Activated CD4-positive, alpha-beta T cell treated with anti-CD3 and anti-CD28 coated beads for 36 hours (primary cell): ENCODE measurements at regions not wholly inside any gene's neighbourhood (a gene's known extent, or its start where the extent isn't known, plus 50 kb on each side); places are given as distances from the start of the nearest gene placed in this dataset.

Experiments used
- ATAC-seq: fragments of 200-7000 bp; cut with Tn5 transposase; one replicate; pipeline ENCODE4 v1.10.0; 2021; ENCODE audit warnings: mild to moderate bottlenecking, moderate library complexity
- CTCF ChIA-PET: fragments of 350-600 bp; sonication (Branson Sonifier 250); formaldehyde crosslinking; loops from one replicate; lab custom pipeline; 2021; ENCODE audit warnings: antibody characterized with exemption; lab: Charles Lee
- POLR2A ChIA-PET: fragments of 350-600 bp; sonication (Branson Sonifier 250); formaldehyde crosslinking; loops from one replicate; lab custom pipeline; 2021; ENCODE audit warnings: antibody characterized with exemption, inconsistent platforms; lab: Charles Lee
- DNase-seq: peaks from one replicate; pipeline ENCODE4 v3.0.0-alpha.2; 2020
- H3K27ac Mint-ChIP-seq: one replicate; pipeline ENCODE4 v1.8.0; 2021; ENCODE audit warnings: mixed read lengths
- H3K27me3 Mint-ChIP-seq: one replicate; pipeline ENCODE4 v1.8.0; 2021; ENCODE audit warnings: mixed read lengths
- H3K36me3 Mint-ChIP-seq: one replicate; pipeline ENCODE4 v1.8.0; 2021; ENCODE audit warnings: low read depth, mixed read lengths
- H3K4me1 Mint-ChIP-seq: one replicate; pipeline ENCODE4 v1.8.0; 2021; ENCODE audit warnings: mixed read lengths
- H3K4me3 Mint-ChIP-seq: one replicate; pipeline ENCODE4 v1.8.0; 2021; ENCODE audit warnings: mild to moderate bottlenecking, moderate library complexity, mixed read lengths
- H3K9me3 Mint-ChIP-seq: one replicate; pipeline ENCODE4 v1.8.0; 2021; ENCODE audit warnings: low read depth, mixed read lengths
- intact Hi-C, 2 experiments: fragments of 100-400 bp; cut with DNase I in 1 of 2; cut with micrococcal nuclease in 1 of 2; formaldehyde crosslinking; loops; one replicate each; pipeline versions ENCODE4 v1.14.2 to v1.15.1; 2022 to 2024; cut with DNase I, micrococcal nuclease

DNA sequence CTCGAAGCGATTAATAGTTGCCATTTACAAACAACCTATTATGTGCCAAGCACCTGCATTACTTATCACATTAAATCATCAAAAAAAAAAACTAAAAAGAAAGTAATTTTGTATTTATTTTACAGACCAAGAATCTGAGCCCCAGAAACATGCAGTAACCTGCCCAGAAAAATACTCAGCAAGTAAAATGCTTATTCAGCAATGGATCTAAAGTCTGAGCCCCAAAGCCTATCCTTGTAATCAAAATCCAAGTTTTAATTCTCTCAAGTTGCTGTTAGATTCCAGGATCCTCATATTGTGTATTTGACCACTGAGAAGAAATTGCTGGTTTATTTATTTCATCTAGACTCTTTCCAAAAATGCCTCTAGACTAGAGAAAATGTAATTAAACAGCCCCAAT lies 783.3 kb upstream of the API5 start:
- Mint-ChIP-seq H3K4me3 (no peak overlapping the region), H3K9me3 (no peaks in the 10 kb centered on the region), H3K36me3 (no peaks in the 10 kb centered on the region), H3K4me1 (no peaks in the 10 kb centered on the region), H3K27me3 (no peaks in the 10 kb centered on the region), H3K27ac (no peak overlapping the region)
- ChIA-PET CTCF (no interaction called here), POLR2A (no interaction called here)
- intact Hi-C loops: no loop called here
- no peak for DNase-seq
- ATAC-seq: no peak

DNA sequence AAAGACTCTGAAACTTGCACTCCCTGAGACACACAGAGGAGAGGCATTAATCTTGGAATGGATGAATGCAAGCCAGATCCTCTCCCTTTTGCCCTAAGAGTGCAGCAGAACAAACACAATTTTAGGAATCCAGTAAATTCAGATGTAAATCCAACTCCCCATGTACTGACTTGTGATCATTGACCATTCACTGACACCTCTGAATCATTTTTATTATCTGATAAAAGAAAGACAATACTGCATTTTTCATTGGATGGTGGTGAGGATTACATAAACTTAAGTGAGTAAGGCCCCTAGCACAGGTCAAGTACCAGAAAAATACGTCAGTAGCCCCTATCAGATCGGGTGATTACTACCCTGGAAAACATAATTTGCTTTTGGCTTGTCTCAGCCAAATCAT lies 782.9 kb upstream of the API5 start:
- ATAC-seq: no peak
- ChIA-PET CTCF (no interaction called here), POLR2A (no interaction called here)
- H3K9me3 Mint-ChIP-seq: no peaks in the 10 kb centered on the region
- H3K36me3 Mint-ChIP-seq: no peaks in the 10 kb centered on the region
- intact Hi-C loops: no loop called here
- H3K27ac Mint-ChIP-seq: no peak overlapping the region
- H3K4me3 Mint-ChIP-seq: no peak overlapping the region
- H3K4me1 Mint-ChIP-seq: no peaks in the 10 kb centered on the region
- DNase-seq: no peak
- H3K27me3 Mint-ChIP-seq: no peaks in the 10 kb centered on the region

DNA sequence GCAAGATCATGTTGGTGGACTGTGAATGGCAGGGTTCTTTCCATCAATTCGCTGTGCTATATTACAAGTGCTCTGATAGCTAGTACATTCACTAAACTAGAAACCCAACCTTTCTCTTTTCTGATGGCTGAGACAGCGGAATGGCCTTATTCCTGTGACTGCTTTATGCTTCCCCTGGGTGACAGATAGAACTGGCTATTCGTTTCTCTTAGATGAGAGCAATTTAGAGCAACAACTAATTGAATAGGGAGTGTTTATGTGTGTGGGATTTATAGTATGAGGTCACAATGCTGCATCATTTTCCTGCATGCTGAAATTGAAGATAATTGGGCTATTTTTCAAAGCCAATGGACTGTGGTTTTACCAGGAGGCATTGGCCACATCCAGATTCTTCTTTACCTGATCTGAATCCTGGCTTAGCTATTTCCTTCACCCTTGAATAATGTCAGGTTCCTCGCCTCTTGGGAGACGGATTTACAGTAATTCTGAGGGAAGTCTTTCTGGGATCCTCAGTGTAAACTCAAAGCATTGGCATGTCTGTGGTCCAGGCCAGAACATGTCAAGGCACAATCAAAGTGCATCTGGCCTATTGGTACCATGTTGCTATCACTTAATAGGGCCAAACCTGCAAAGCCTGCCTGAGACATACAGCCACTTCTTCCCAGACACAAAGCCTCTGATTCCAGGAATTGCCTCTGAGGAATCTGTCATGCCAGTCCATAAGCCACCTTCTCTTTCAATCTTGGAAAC lies 775.0 kb upstream of the API5 start:
- CTCF ChIA-PET: no interaction called here
- H3K9me3 Mint-ChIP-seq: peaks cover 5% of the 10 kb centered on the region
- intact Hi-C loops: no loop called here

DNA sequence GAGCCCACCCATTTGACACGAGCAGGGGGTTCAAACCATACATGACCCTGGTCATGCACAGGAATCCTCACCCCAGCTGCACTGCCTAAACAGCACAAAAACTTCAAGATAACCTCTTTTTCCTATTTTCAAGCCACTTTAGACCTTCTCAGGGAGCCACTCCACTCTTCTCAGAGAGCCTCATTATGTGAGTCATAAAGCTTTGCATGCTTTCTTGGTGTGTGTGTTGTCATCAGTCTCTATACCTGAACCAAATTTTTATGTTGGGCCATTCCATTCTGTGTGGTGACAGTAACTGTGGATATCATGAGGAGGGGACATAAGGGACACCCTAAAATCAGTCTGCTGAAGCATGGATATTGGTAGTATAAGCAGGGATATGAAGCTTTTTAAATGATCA lies 769.5 kb upstream of the API5 start:
- CTCF ChIA-PET: no interaction called here

More for the DNA sequence above, 775.0 kb upstream of the API5 start:
- H3K4me1 Mint-ChIP-seq: no peaks in the 10 kb centered on the region
- no peaks in the 10 kb centered on the region for H3K27me3 Mint-ChIP-seq
- ATAC-seq (no peak), DNase-seq (no peak)
- H3K27ac Mint-ChIP-seq: no peak overlapping the region
- H3K4me3 Mint-ChIP-seq: no peak overlapping the region
- no peaks in the 10 kb centered on the region for H3K36me3 Mint-ChIP-seq
- POLR2A ChIA-PET: no interaction called here

DNA sequence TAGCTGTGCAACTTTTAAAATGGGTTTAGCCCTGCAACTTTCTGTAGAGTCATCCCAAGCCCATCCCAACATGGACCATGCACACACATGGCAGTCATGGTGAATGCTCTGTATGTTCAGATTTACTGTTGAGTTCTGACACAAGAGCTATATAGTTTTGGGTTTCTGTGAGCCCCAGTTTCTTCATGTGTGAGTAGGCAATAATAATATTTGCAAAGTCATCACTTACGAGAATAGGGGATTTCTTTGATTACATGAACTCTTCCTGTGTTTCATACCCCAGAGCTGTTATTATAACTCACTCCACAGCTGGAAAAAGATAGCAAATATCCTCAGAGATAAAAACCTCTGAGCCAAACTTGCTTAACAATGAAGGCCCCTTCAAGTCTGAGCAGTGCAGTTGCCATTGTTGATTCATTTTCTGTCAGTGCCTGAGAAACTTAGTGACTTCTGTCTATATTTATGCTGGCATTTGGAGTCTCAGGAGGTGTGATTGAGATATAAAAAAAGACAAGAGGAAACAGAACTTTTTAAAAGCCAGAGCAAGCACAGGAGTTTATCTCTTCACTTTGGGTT lies 767.9 kb upstream of the API5 start:
- POLR2A ChIA-PET: no interaction called here
- intact Hi-C loops: no loop called here
- Mint-ChIP-seq H3K27ac (no peak overlapping the region), H3K4me3 (no peak overlapping the region), H3K4me1 (no peaks in the 10 kb centered on the region), H3K36me3 (no peaks in the 10 kb centered on the region), H3K9me3 (peaks cover 2% of the 10 kb centered on the region), H3K27me3 (no peaks in the 10 kb centered on the region)
- no peak for DNase-seq
- CTCF ChIA-PET: no interaction called here
- no peak for ATAC-seq

More for the DNA sequence above, 769.5 kb upstream of the API5 start:
- H3K9me3 Mint-ChIP-seq: peaks cover 2% of the 10 kb centered on the region
- no peaks in the 10 kb centered on the region for H3K27me3 Mint-ChIP-seq
- intact Hi-C loops: no loop called here
- H3K4me3 Mint-ChIP-seq: no peak overlapping the region
- H3K27ac Mint-ChIP-seq: no peak overlapping the region
- no peaks in the 10 kb centered on the region for H3K36me3 Mint-ChIP-seq
- no peaks in the 10 kb centered on the region for H3K4me1 Mint-ChIP-seq
- POLR2A ChIA-PET: no interaction called here
- DNase-seq (no peak), ATAC-seq (no peak)

DNA sequence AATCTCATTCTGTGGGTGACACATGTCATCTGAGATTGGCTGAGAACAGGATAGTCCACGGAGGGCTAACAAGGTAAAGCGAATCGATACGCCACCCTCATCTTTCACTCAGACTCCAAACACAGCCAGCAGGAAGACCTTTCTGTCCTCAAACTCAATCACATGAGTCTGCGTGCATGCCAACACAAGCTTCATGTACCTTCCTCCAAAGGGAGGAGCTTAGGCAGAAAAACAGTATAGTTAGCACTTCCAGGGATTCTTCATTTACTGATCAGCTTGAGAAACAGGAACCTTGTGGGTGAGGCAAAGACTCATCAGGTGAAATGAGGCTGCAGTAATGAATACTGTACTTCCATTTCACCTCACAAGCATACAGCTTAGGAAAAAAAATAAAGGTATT lies 767.1 kb upstream of the API5 start:
- H3K4me1 Mint-ChIP-seq: no peaks in the 10 kb centered on the region
- CTCF ChIA-PET: no interaction called here
- peaks cover 2% of the 10 kb centered on the region for H3K9me3 Mint-ChIP-seq
- H3K4me3 Mint-ChIP-seq: no peak overlapping the region
- POLR2A ChIA-PET: no interaction called here
- ATAC-seq (no peak), DNase-seq (no peak)
- intact Hi-C loops: no loop called here
- H3K27me3 Mint-ChIP-seq: no peaks in the 10 kb centered on the region
- H3K36me3 Mint-ChIP-seq: no peaks in the 10 kb centered on the region
- H3K27ac Mint-ChIP-seq: no peak overlapping the region

DNA sequence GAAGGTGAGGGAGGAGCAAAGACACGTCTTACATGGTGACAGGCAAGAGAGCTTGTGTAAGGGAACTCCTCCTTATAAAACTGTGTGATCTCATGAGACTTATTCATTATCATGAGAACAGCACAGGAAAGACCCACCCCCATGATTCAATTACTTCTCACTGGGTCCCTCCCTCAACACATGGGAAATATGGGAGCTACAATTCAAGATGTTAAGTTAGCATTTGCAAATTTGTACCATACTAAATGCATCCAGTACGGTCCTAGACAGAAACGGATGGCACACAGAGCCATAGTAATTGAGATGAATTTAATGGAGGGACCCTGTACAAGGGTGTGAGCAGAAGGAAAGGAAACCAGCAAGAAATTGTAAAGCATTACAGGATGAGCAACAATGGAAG lies 765.8 kb upstream of the API5 start:
- Mint-ChIP-seq H3K36me3 (no peaks in the 10 kb centered on the region), H3K4me1 (no peaks in the 10 kb centered on the region), H3K4me3 (no peak overlapping the region), H3K27ac (no peak overlapping the region), H3K9me3 (no peaks in the 10 kb centered on the region), H3K27me3 (no peaks in the 10 kb centered on the region)
- DNase-seq: no peak
- ChIA-PET POLR2A (no interaction called here), CTCF (no interaction called here)
- no peak for ATAC-seq
- intact Hi-C loops: no loop called here

DNA sequence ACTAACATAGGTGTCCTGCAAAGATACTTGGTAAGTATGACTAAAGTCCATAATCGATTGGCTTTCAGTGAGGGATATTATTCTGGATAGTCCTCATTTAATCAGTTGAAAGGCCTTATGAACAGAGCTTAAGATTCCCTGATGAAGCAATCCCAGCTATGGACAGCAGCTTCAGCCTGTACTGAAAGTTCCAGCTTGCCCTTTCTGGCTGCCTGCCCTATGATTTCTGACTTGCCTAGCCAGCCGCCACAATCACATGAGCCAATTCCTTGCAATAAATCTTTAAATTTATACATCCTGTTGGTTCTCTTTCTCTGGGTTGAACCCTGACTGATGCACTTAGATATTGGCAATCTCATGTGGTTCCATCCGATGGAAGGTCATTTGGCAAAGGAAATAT lies 759.0 kb upstream of the API5 start:
- H3K27ac Mint-ChIP-seq: no peak overlapping the region
- CTCF ChIA-PET: no interaction called here
- POLR2A ChIA-PET: no interaction called here
- no peaks in the 10 kb centered on the region for H3K36me3 Mint-ChIP-seq
- H3K4me1 Mint-ChIP-seq: no peaks in the 10 kb centered on the region
- intact Hi-C loops: no loop called here
- H3K9me3 Mint-ChIP-seq: no peaks in the 10 kb centered on the region
- no peaks in the 10 kb centered on the region for H3K27me3 Mint-ChIP-seq
- no peak for ATAC-seq
- H3K4me3 Mint-ChIP-seq: no peak overlapping the region
- DNase-seq: no peak

DNA sequence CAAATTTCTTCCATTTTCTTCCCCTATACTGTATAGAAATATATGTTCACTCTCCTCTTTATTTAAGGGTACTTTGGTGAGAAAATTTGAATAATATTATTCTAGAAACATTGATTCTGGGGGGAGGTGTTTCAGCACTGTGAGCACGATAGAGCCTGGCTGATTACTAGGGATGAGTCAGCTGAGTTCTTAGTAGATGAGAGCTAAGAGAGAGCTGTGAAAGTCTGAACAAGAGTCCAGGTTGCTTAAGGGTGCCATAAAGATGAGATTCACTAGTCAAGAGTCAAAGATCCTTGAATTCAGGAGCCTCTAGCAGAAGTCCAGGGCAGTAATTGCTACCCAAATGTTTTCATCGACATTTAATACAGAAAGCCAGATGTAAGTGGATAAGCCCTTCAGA lies 756.6 kb upstream of the API5 start:
- ATAC-seq (no peak), DNase-seq (no peak)
- H3K27ac Mint-ChIP-seq: no peak overlapping the region
- intact Hi-C loops: no loop called here
- H3K9me3 Mint-ChIP-seq: peaks cover 3% of the 10 kb centered on the region
- ChIA-PET CTCF (no interaction called here), POLR2A (no interaction called here)
- H3K27me3 Mint-ChIP-seq: no peaks in the 10 kb centered on the region
- H3K4me3 Mint-ChIP-seq: no peak overlapping the region
- no peaks in the 10 kb centered on the region for H3K4me1 Mint-ChIP-seq
- no peaks in the 10 kb centered on the region for H3K36me3 Mint-ChIP-seq

DNA sequence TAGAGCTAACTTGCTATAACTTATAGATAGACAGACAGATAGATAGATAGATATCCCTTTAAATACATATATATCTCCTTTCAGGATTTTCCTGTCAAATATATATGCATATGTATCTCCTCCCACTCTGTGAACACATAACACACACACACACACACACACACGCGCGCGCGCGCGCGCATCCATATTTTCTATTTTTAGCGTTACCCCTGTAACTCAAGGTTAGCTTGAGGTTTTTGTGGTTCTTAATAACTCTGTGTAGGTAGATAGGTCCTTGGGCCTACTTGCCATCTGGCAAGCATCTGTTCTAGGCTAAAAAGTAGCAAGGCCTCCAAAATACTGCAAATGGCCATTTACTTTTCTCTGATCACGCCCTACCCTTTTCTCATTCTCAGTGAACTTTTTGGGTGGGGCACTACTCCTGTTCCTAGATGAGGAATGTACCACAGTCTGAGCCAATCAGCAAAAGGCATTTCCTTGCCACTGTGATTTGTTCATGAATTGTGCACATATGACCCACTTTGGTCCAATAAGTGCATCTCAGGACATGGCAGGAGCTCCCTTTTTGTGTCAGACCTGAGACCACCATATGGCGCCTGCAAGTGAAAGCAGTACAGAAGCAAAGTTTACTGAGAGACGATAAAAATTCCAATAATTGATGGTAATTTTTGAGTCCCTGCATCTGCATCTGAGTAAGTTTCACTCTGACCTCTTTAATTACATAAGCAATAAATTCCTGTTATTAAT lies 740.5 kb upstream of the API5 start:
- CTCF ChIA-PET: no interaction called here
- H3K27me3 Mint-ChIP-seq: no peaks in the 10 kb centered on the region
- no peak for DNase-seq
- H3K36me3 Mint-ChIP-seq: no peaks in the 10 kb centered on the region
- ATAC-seq: no peak
- POLR2A ChIA-PET: no interaction called here
- peaks cover 11% of the 10 kb centered on the region for H3K9me3 Mint-ChIP-seq
- intact Hi-C loops: no loop called here
- no peaks in the 10 kb centered on the region for H3K4me1 Mint-ChIP-seq
- H3K27ac Mint-ChIP-seq: no peak overlapping the region
- no peak overlapping the region for H3K4me3 Mint-ChIP-seq

DNA sequence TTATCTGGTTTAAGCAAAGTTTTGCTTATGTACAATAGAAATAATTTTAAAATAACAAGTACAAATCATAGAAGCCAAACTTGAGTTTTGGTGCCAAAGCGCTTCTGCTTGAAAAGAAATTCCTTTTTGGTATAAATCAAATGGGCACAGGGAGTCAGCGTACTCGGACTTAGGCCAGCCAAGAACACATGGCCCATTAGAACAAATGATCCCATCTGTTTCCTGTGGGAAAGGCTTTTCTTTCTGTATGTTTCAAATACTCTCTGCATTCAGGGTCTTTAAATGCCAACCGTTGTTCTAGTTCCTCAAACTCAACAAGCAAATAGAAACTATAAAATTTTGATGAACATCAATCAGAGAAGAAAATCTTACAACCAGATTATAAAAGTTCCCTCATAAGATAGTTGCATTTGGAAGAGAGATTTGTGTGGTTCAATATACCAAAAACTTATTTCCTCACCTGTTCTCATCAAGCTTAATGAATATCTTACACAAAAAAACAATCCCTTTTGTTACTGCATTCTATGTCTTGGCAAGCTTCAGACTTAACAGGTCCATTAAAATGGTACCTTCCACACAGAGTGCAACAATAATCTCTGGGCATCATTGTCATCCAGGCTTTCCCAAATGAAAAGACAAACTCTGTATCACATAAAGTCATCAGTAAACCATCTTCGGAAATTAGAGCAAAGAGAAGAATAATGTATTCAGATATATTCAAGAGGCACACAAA lies 739.8 kb upstream of the API5 start:
- no peak overlapping the region for H3K4me3 Mint-ChIP-seq
- DNase-seq (no peak), ATAC-seq (no peak)
- peaks cover 9% of the 10 kb centered on the region for H3K9me3 Mint-ChIP-seq
- CTCF ChIA-PET: no interaction called here
- intact Hi-C loops: no loop called here
- no peak overlapping the region for H3K27ac Mint-ChIP-seq
- H3K4me1 Mint-ChIP-seq: no peaks in the 10 kb centered on the region
- no peaks in the 10 kb centered on the region for H3K36me3 Mint-ChIP-seq
- POLR2A ChIA-PET: no interaction called here
- no peaks in the 10 kb centered on the region for H3K27me3 Mint-ChIP-seq
